Brain microvascular endothelial cell (primary cell): ENCODE measurements at regions not wholly inside any gene's neighbourhood (a gene's known extent, or its start where the extent isn't known, plus 50 kb on each side); places are given as distances from the start of the nearest gene placed in this dataset.

Experiments used
- DNase-seq: peaks from one replicate; pipeline ENCODE4 v3.0.0-alpha.2; 2020
- H3K27ac ChIP-seq: fragments of 250-450 bp; sonication (Bioruptor Pico); 2 replicates; pipeline ENCODE4 v1.5.1; 2020; ENCODE audit warnings: mild to moderate bottlenecking, moderate library complexity
- H3K27me3 ChIP-seq: fragments of 250-450 bp; sonication (Bioruptor Pico); replicated peaks from 2 replicates; pipeline ENCODE4 v1.5.1; 2020; ENCODE audit warnings: mild to moderate bottlenecking
- H3K36me3 ChIP-seq: fragments of 250-450 bp; sonication (Bioruptor Pico); replicated peaks from 2 replicates; pipeline ENCODE4 v1.5.1; 2020; ENCODE audit warnings: mild to moderate bottlenecking
- H3K4me3 ChIP-seq: 2 replicates; pipeline ENCODE4 v1.5.1; 2011; ENCODE audit warnings: low read depth, mild to moderate bottlenecking, control low read depth, low read length, moderate library complexity
- in situ Hi-C: cut with HindIII; loops from 2 replicates; pipeline ENCODE4 v1.10.0; 2017; ENCODE audit warnings: low sequenced_read_pairs, low pct_ligation_motif_present
- TF ChIP-seq, protein P1 (sequence below): IDR thresholded peaks from 2 replicates; pipeline ENCODE4 v1.5.1; 2011; ENCODE audit warnings: low read depth, mild to moderate bottlenecking, moderate library complexity, low read length, control low read depth, inconsistent platforms; ENCODE audit errors: missing control alignments

GRCh38 chr6:141482796-141483597 is 649.7 kb upstream of the GJE1 start:
- DNase-seq, result peak; percentile 25
- in situ Hi-C loops, result no loop called here
- TF ChIP-seq, protein P1, sequence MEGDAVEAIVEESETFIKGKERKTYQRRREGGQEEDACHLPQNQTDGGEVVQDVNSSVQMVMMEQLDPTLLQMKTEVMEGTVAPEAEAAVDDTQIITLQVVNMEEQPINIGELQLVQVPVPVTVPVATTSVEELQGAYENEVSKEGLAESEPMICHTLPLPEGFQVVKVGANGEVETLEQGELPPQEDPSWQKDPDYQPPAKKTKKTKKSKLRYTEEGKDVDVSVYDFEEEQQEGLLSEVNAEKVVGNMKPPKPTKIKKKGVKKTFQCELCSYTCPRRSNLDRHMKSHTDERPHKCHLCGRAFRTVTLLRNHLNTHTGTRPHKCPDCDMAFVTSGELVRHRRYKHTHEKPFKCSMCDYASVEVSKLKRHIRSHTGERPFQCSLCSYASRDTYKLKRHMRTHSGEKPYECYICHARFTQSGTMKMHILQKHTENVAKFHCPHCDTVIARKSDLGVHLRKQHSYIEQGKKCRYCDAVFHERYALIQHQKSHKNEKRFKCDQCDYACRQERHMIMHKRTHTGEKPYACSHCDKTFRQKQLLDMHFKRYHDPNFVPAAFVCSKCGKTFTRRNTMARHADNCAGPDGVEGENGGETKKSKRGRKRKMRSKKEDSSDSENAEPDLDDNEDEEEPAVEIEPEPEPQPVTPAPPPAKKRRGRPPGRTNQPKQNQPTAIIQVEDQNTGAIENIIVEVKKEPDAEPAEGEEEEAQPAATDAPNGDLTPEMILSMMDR, result no peak
- Histone ChIP-seq H3K27ac (peak overlapping the region; percentile 72), H3K36me3 (no peaks in the 10 kb centered on the region), H3K27me3 (no peaks in the 10 kb centered on the region), H3K4me3 (peak overlapping the region; percentile 26)

- H3K36me3 ChIP-seq, result no peaks in the 10 kb centered on the region
- TF ChIP-seq, protein P1, result no peak
- H3K4me3 ChIP-seq, result no peak overlapping the region
- no peaks in the 10 kb centered on the region for H3K27me3 ChIP-seq
- no peak for DNase-seq
- no peak overlapping the region for H3K27ac ChIP-seq
- in situ Hi-C loops, result no loop called here
Observed at GRCh38 chr6:141475259-141475658, 657.5 kb upstream of the GJE1 start.

- Histone ChIP-seq H3K27me3 (no peaks in the 10 kb centered on the region), H3K36me3 (no peaks in the 10 kb centered on the region), H3K27ac (no peak overlapping the region), H3K4me3 (no peak overlapping the region)
- in situ Hi-C loops, result no loop called here
- TF ChIP-seq, protein P1, result no peak
- no peak for DNase-seq
Observed at GRCh38 chr6:141472162-141472928, 660.4 kb upstream of the GJE1 start.

GRCh38 chr6:141470810-141471209 is 661.9 kb upstream of the GJE1 start:
- Histone ChIP-seq H3K36me3 (no peaks in the 10 kb centered on the region), H3K4me3 (no peak overlapping the region), H3K27ac (no peak overlapping the region), H3K27me3 (no peaks in the 10 kb centered on the region)
- in situ Hi-C loops, result no loop called here
- TF ChIP-seq, protein P1, result no peak
- DNase-seq, result no peak

- H3K36me3 ChIP-seq, result no peaks in the 10 kb centered on the region
- DNase-seq, result peak; percentile 67
- H3K4me3 ChIP-seq, result no peak overlapping the region
- TF ChIP-seq, protein P1, result no peak
- no peak overlapping the region for H3K27ac ChIP-seq
- in situ Hi-C loops, result no loop called here
- H3K27me3 ChIP-seq, result no peaks in the 10 kb centered on the region
Observed at GRCh38 chr6:141467881-141468280, 664.8 kb upstream of the GJE1 start.
